ENCODE measurements at regions not wholly inside any gene's neighbourhood (a gene's known extent, or its start where the extent isn't known, plus 50 kb on each side); places are given as distances from the start of the nearest gene placed in this dataset.

DNA sequence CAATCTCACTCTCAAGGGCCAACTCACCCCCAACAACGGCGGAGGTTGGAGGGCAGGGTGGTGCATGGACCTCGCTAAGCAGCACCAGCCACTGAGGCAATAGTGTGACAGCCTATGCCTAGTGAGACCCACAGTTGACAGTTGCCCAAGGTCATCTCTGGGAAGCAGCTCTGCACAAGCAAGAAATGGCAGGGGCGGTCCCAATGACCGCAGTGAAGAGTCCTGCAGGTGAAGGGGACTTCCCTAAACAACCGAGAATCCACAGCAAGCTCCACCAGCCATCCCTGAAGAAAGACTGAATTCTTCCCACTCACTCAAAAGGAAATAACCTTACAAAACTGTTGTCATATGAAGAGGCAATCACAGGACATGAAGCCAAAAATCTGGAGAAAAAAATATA lies 313.4 kb upstream of the ID2 start:
- intact Hi-C loops (cut with DNase I) = no loop called here
- no peak for DNase-seq
- Histone ChIP-seq H3K36me3 (no peaks in the 10 kb centered on the region), H3K27me3 (no peaks in the 10 kb centered on the region), H3K4me1 (no peaks in the 10 kb centered on the region), H3K9me3 (peaks cover 0 to 8% (median 0%) of the 10 kb centered on the region in 12 donors), H3K27ac (no peak overlapping the region), H3K4me3 (no peak overlapping the region)
- no peak for ATAC-seq
- TF ChIP-seq, protein P1, sequence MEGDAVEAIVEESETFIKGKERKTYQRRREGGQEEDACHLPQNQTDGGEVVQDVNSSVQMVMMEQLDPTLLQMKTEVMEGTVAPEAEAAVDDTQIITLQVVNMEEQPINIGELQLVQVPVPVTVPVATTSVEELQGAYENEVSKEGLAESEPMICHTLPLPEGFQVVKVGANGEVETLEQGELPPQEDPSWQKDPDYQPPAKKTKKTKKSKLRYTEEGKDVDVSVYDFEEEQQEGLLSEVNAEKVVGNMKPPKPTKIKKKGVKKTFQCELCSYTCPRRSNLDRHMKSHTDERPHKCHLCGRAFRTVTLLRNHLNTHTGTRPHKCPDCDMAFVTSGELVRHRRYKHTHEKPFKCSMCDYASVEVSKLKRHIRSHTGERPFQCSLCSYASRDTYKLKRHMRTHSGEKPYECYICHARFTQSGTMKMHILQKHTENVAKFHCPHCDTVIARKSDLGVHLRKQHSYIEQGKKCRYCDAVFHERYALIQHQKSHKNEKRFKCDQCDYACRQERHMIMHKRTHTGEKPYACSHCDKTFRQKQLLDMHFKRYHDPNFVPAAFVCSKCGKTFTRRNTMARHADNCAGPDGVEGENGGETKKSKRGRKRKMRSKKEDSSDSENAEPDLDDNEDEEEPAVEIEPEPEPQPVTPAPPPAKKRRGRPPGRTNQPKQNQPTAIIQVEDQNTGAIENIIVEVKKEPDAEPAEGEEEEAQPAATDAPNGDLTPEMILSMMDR (IDR thresholded peaks at IDR 0.05) = no peak
- TF ChIP-seq POLR2A (IDR thresholded peaks at IDR 0.05) = no peak
- WGBS, 4 donors = 95 to 98% (median 97%) methylated on average over 6 of the region's 6 CpGs

DNA sequence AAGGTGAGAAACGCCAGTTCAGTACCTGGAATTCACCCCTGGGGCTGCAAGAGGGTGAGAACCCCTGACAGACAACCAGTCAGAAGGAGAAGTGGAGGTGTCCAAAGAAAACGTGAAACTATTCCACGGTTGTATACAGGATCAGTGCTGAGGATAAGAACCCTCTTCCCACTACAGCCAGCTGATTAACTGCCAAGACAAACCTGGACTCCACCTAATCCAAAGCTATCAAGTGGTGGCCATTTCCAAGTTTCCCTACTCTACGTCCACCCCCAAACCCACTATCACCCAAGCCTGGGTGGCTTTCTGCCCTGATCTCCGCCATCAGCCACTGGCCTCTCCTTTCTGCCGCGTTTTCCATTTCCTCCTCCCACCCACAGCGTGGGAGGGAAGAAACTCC lies 312.3 kb upstream of the ID2 start:
- peaks cover 0 to 12% (median 0%) of the 10 kb centered on the region in 12 donors for H3K9me3 ChIP-seq
- WGBS, 4 donors = 88 to 95% (median 91%) methylated on average over 8 of the region's 8 CpGs
- no peak for TF ChIP-seq POLR2A (IDR thresholded peaks at IDR 0.05)
- TF ChIP-seq, protein P1 (IDR thresholded peaks at IDR 0.05) = no peak
- DNase-seq (no peak), ATAC-seq (no peak)
- H3K4me1 ChIP-seq = no peaks in the 10 kb centered on the region
- H3K36me3 ChIP-seq = no peaks in the 10 kb centered on the region
- H3K4me3 ChIP-seq = no peak overlapping the region
- no peak overlapping the region for H3K27ac ChIP-seq
- no peaks in the 10 kb centered on the region for H3K27me3 ChIP-seq
- intact Hi-C loops (cut with DNase I) = no loop called here

DNA sequence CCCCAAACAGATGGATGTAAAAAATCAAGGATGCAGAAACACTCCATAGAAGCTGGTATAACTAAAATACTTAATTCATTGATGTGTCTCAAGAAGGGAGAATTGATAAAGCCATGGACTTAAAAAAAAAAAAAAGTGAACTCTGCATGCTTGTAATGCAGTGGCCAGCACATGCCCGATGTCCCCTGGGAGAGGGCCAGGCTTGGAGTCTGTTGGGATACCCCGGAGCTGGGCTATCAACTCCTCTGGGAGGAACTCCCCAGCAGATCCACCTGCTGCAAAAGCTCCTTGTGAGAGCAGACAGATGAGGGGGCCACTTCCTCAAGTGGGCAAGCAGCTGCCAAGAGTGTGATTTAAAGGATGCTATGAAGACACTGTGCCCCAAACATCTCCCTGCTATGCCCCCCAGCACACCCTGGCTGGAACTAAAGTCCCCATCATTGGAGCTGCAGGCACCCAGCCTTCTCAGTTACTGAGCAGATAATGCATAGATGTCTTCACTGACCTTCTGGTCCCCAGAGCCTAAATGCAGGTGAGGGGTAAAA lies 311.5 kb upstream of the ID2 start:
- Histone ChIP-seq H3K27me3 (no peaks in the 10 kb centered on the region), H3K9me3 (peaks cover 0 to 12% (median 0%) of the 10 kb centered on the region in 12 donors), H3K4me1 (no peaks in the 10 kb centered on the region), H3K36me3 (no peaks in the 10 kb centered on the region), H3K4me3 (no peak overlapping the region), H3K27ac (no peak overlapping the region)
- no peak for DNase-seq
- TF ChIP-seq POLR2A (IDR thresholded peaks at IDR 0.05) = no peak
- TF ChIP-seq, protein P1 (IDR thresholded peaks at IDR 0.05) = no peak
- no peak for ATAC-seq
- intact Hi-C loops (cut with DNase I) = no loop called here
- WGBS, 4 donors = 30 to 45% (median 40%) methylated on average over 2 of the region's 2 CpGs

DNA sequence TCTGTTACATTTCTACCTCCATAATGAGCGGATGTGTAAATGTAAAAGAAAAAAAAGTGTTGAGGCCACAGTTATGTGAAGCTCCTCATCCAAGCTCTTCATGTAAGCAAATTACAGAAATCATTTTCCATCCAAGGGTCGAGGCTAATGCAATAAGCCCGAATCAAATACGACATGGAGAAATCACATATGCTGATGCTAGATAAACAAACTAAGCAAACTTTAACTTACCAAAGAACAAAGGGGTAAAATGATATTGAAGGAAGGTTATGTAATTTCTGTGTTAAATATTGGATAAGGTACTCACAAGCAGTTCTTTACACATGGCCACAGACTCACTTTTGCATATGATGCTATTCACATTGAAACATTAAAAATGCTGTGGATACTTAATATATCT lies 310.2 kb upstream of the ID2 start:
- H3K4me1 ChIP-seq = no peaks in the 10 kb centered on the region
- H3K27me3 ChIP-seq = no peaks in the 10 kb centered on the region
- H3K36me3 ChIP-seq = no peaks in the 10 kb centered on the region
- no peak for DNase-seq
- TF ChIP-seq POLR2A (IDR thresholded peaks at IDR 0.05) = no peak
- TF ChIP-seq, protein P1 (IDR thresholded peaks at IDR 0.05) = no peak
- H3K4me3 ChIP-seq = no peak overlapping the region
- peaks cover 0 to 12% (median 0%) of the 10 kb centered on the region in 12 donors for H3K9me3 ChIP-seq
- H3K27ac ChIP-seq = no peak overlapping the region
- ATAC-seq = no peak
- 90 to 95% (median 94%) methylated on average over 4 of the region's 4 CpGs for WGBS, 4 donors
- intact Hi-C loops (cut with DNase I) = no loop called here

Data from heart left ventricle (tissue), 16 donors.